H9 (cell line): ENCODE measurements at regions not wholly inside any gene's neighbourhood (a gene's known extent, or its start where the extent isn't known, plus 50 kb on each side); places are given as distances from the start of the nearest gene placed in this dataset.

Experiments
- DNase-seq: peaks from one replicate; pipeline ENCODE4 v3.0.0-alpha.2; 2017
- H2AFZ ChIP-seq: one replicate; pipeline ENCODE4 v1.6.1; 2013; ENCODE audit warnings: mild to moderate bottlenecking, low read length, control low read depth, moderate library complexity
- H2AK5ac ChIP-seq: 2 replicates; pipeline ENCODE4 v1.6.1; 2013; ENCODE audit warnings: low read length, control low read depth, mixed read lengths; ENCODE audit not compliant: insufficient read length
- H2BK120ac ChIP-seq: one replicate; pipeline ENCODE4 v1.6.1; 2013; ENCODE audit warnings: low read depth, mild to moderate bottlenecking, low read length, control low read depth, inconsistent platforms; ENCODE audit not compliant: poor library complexity, severe bottlenecking
- H2BK12ac ChIP-seq: 2 replicates; pipeline ENCODE4 v1.6.1; 2013; ENCODE audit warnings: low read length, control low read depth, mixed read lengths, low read depth; ENCODE audit not compliant: insufficient read length
- H2BK15ac ChIP-seq: 2 replicates; pipeline ENCODE4 v1.6.1; 2013; ENCODE audit warnings: low read depth, low read length, control low read depth
- H2BK20ac ChIP-seq: one replicate; pipeline ENCODE4 v1.6.1; 2013; ENCODE audit warnings: low read depth, mild to moderate bottlenecking, low read length, control low read depth, inconsistent platforms; ENCODE audit not compliant: poor library complexity, severe bottlenecking
- H2BK5ac ChIP-seq: 2 replicates; pipeline ENCODE4 v1.6.1; 2013; ENCODE audit warnings: low read length, control low read depth, mixed read lengths; ENCODE audit not compliant: insufficient read length
- H3K14ac ChIP-seq: 2 replicates; pipeline ENCODE4 v1.6.1; 2013; ENCODE audit warnings: low read length, control low read depth; ENCODE audit not compliant: insufficient read depth
- H3K18ac ChIP-seq: 2 replicates; pipeline ENCODE4 v1.6.1; 2013; ENCODE audit warnings: low read depth, mild to moderate bottlenecking, mixed read lengths, low read length, control low read depth; ENCODE audit not compliant: insufficient read length
- H3K23ac ChIP-seq: 2 replicates; pipeline ENCODE4 v1.6.1; 2013; ENCODE audit warnings: low read length, control low read depth, mixed read lengths, low read depth; ENCODE audit not compliant: insufficient read length
- H3K23me2 ChIP-seq: 2 replicates; pipeline ENCODE4 v1.6.1; 2013; ENCODE audit warnings: low read depth, mild to moderate bottlenecking, mixed read lengths, low read length, control low read depth; ENCODE audit not compliant: insufficient read length, poor library complexity, severe bottlenecking
- H3K27ac ChIP-seq: 2 replicates; pipeline ENCODE4 v1.5.1; 2013; ENCODE audit warnings: low read length, control low read depth, mixed read lengths, low read depth; ENCODE audit not compliant: insufficient read length
- H3K27me3 ChIP-seq: 2 replicates; pipeline ENCODE4 v1.6.1; 2013; ENCODE audit warnings: low read length, control low read depth, inconsistent platforms; ENCODE audit not compliant: insufficient read depth
- H3K4ac ChIP-seq: 2 replicates; pipeline ENCODE4 v1.6.1; 2013; ENCODE audit warnings: low read depth, mild to moderate bottlenecking, control low read depth, inconsistent platforms, low read length, moderate library complexity
- H3K4me1 ChIP-seq: 2 replicates; pipeline ENCODE4 v1.6.1; 2013; ENCODE audit warnings: low read length, control low read depth, inconsistent platforms; ENCODE audit not compliant: insufficient read depth
- H3K4me2 ChIP-seq: 2 replicates; pipeline ENCODE4 v1.6.1; 2013; ENCODE audit warnings: low read length, control low read depth, mixed read lengths; ENCODE audit not compliant: insufficient read length, insufficient read depth
- H3K56ac ChIP-seq: 2 replicates; pipeline ENCODE4 v1.6.1; 2013; ENCODE audit warnings: low read depth, mild to moderate bottlenecking, mixed read lengths, low read length, control low read depth; ENCODE audit not compliant: insufficient read length
- H3K79me1 ChIP-seq: 2 replicates; pipeline ENCODE4 v1.6.1; 2013; ENCODE audit warnings: low read depth, mild to moderate bottlenecking, moderate library complexity, low read length, control low read depth, inconsistent platforms; ENCODE audit not compliant: insufficient read depth, poor library complexity, severe bottlenecking
- H3K79me2 ChIP-seq: 2 replicates; pipeline ENCODE4 v1.6.1; 2013; ENCODE audit warnings: low read length, control low read depth, inconsistent platforms; ENCODE audit not compliant: insufficient read depth
- H3K9ac ChIP-seq: 2 replicates; pipeline ENCODE4 v1.6.1; 2013; ENCODE audit warnings: low read length, control low read depth, mixed read lengths; ENCODE audit not compliant: insufficient read length; ENCODE audit errors: extremely low read depth
- H3K9me3 ChIP-seq: one replicate; pipeline ENCODE4 v1.6.1; 2013; ENCODE audit warnings: low read depth, low read length, inconsistent platforms; ENCODE audit not compliant: control insufficient read depth
- H3T11ph ChIP-seq: one replicate; pipeline ENCODE4 v1.6.1; 2013; ENCODE audit warnings: mild to moderate bottlenecking, low read length, control low read depth, inconsistent platforms
- H4K20me1 ChIP-seq: one replicate; pipeline ENCODE4 v1.6.1; 2013; ENCODE audit not compliant: control insufficient read depth, insufficient read length, insufficient read depth
- H4K5ac ChIP-seq: 2 replicates; pipeline ENCODE4 v1.6.1; 2013; ENCODE audit warnings: low read depth, mild to moderate bottlenecking, mixed read lengths, low read length, control low read depth; ENCODE audit not compliant: insufficient read length
- H4K8ac ChIP-seq: replicated peaks from 2 replicates; pipeline ENCODE4 v1.6.1; 2013; ENCODE audit warnings: low read length, control low read depth, mixed read lengths, low read depth; ENCODE audit not compliant: insufficient read length
- H4K91ac ChIP-seq: 2 replicates; pipeline ENCODE4 v1.6.1; 2013; ENCODE audit warnings: low read depth, mild to moderate bottlenecking, moderate library complexity, mixed read lengths, low read length, control low read depth; ENCODE audit not compliant: insufficient read length
- H3K27ac Mint-ChIP-seq, 3 experiments: 2 replicates in 2 of 3; 3 replicates in 1 of 3; pipeline ENCODE4 v1.8.0; 2020 to 2021; ENCODE audit warnings: mixed read lengths in 3 of 3, mild to moderate bottlenecking in 1 of 3, moderate library complexity in 1 of 3
- H3K27me3 Mint-ChIP-seq: 2 replicates; pipeline ENCODE4 v1.8.0; 2021; ENCODE audit warnings: low read depth, mild to moderate bottlenecking, moderate library complexity, mixed read lengths
- H3K36me3 Mint-ChIP-seq, 3 experiments: 2 replicates in 2 of 3; 3 replicates in 1 of 3; pipeline ENCODE4 v1.8.0; 2020 to 2021; ENCODE audit warnings: low read depth in 3 of 3, mixed read lengths in 3 of 3; ENCODE audit not compliant: insufficient read depth in 1 of 3
- H3K4me1 Mint-ChIP-seq, 2 experiments: 2 replicates each; pipeline ENCODE4 v1.8.0; 2020; ENCODE audit warnings: mixed read lengths in 2 of 2
- H3K4me3 Mint-ChIP-seq, 2 experiments: 2 replicates in 1 of 2; 3 replicates in 1 of 2; pipeline ENCODE4 v1.8.0; 2020 to 2021; ENCODE audit warnings: mild to moderate bottlenecking in 2 of 2, mixed read lengths in 2 of 2, moderate library complexity in 1 of 2
- H3K9me3 Mint-ChIP-seq, 2 experiments: 2 replicates in 1 of 2; 3 replicates in 1 of 2; pipeline ENCODE4 v1.8.0; 2020; ENCODE audit warnings: mild to moderate bottlenecking in 2 of 2, mixed read lengths in 2 of 2, moderate library complexity in 1 of 2
- WGBS: extraction: QIAGEN DNeasy Blood & Tissue Kit; methylation state at CpG from one replicate; pipeline ENCODE4 v1.1.7; 2013; ENCODE audit warnings: missing lambda C conversion rate, low lambda C conversion rate, mixed read lengths; ENCODE audit not compliant: insufficient read length; ENCODE audit errors: extremely low coverage; 5-methylcytosine and 5-hydroxymethylcytosine counted together
- TF ChIP-seq, protein P1 (sequence below): fragments of 200-600 bp; sonication (generic); conservative IDR thresholded peaks from 3 replicates; pipeline ENCODE4 v1.8.0; 2021; ENCODE audit warnings: antibody characterized with exemption, mild to moderate bottlenecking

DNA sequence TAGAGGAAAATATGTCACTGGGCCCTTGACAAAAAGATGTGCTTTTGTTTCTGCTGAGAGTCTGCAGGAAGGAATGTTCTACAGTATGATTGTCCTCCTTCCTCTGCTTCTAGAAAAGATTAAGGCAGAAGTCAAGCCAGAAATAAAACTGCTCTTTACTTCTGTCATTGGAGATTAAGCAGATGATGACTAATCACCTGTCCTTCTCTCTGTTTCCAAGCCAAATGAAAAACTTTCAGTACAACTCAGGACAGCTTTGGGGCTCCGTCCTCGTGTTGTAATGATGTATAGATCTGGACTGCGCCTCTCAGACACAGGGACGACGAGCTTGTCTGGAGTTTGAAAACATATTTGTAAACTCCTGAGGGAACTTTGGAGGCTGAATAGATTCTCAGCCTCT is 159.3 kb downstream of the DYRK2 start:
- Mint-ChIP-seq H3K27ac (no peak overlapping the region), H3K9me3 (no peaks in the 10 kb centered on the region), H3K27me3 (peaks cover 2% of the 10 kb centered on the region; the same call in 1 of the 2 replicates), H3K36me3 (no peaks in the 10 kb centered on the region), H3K4me3 (no peak overlapping the region), H3K4me1 (peaks cover 0 to 6% of the 10 kb centered on the region in 2 experiments; a peak in 3 of 4 replicates)
- Histone ChIP-seq H2AK5ac (no peak overlapping the region), H2AFZ (no peak overlapping the region), H3K4me1 (peaks cover 5% of the 10 kb centered on the region; the same call in 1 of the 2 replicates), H3K9ac (no peak overlapping the region), H3K56ac (no peak overlapping the region), H4K20me1 (no peaks in the 10 kb centered on the region), H3K23me2 (no peaks in the 10 kb centered on the region), H3T11ph (no peak overlapping the region), H2BK120ac (no peak overlapping the region), H3K4me2 (no peak overlapping the region), H4K91ac (no peak overlapping the region), H2BK12ac (no peak overlapping the region), H3K79me2 (no peaks in the 10 kb centered on the region), H2BK20ac (no peak overlapping the region), H3K14ac (no peak overlapping the region), H2BK5ac (no peak overlapping the region), H3K9me3 (no peaks in the 10 kb centered on the region), H3K4ac (no peak overlapping the region), H2BK15ac (no peak overlapping the region), H3K27ac (no peak overlapping the region), H4K5ac (no peak overlapping the region), H3K18ac (no peak overlapping the region), H3K79me1 (no peaks in the 10 kb centered on the region), H3K27me3 (no peaks in the 10 kb centered on the region), H3K23ac (no peak overlapping the region), H4K8ac (no peak overlapping the region)
- TF ChIP-seq, protein P1, sequence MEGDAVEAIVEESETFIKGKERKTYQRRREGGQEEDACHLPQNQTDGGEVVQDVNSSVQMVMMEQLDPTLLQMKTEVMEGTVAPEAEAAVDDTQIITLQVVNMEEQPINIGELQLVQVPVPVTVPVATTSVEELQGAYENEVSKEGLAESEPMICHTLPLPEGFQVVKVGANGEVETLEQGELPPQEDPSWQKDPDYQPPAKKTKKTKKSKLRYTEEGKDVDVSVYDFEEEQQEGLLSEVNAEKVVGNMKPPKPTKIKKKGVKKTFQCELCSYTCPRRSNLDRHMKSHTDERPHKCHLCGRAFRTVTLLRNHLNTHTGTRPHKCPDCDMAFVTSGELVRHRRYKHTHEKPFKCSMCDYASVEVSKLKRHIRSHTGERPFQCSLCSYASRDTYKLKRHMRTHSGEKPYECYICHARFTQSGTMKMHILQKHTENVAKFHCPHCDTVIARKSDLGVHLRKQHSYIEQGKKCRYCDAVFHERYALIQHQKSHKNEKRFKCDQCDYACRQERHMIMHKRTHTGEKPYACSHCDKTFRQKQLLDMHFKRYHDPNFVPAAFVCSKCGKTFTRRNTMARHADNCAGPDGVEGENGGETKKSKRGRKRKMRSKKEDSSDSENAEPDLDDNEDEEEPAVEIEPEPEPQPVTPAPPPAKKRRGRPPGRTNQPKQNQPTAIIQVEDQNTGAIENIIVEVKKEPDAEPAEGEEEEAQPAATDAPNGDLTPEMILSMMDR = no peak
- no CpG with 5 or more reads among the region's 5 CpGs for WGBS
- DNase-seq = no peak
